HG03103 (cell line): ENCODE measurements at regions not wholly inside any gene's neighbourhood (a gene's known extent, or its start where the extent isn't known, plus 50 kb on each side); places are given as distances from the start of the nearest gene placed in this dataset.
"Not testable (repeated sequence)": the region's sequence is repeated elsewhere in the genome, so short reads cannot be mapped to it uniquely, and the experiment has no call there.

Source experiments
- ATAC-seq: cut with Tn5 transposase; IDR thresholded peaks from one replicate; pipeline ENCODE4 v1.9.1; 2021; ENCODE audit warnings: low read depth; ENCODE audit not compliant: unreplicated experiment

- ATAC-seq = no peak
Observed at GRCh38 chr7:94169682-94170081, 165.5 kb upstream of the BET1 start.

- ATAC-seq = peak; percentile 89
Observed at GRCh38 chr7:94170836-94171235, 166.7 kb upstream of the BET1 start.

- no peak for ATAC-seq
Observed at GRCh38 chr7:94173436-94173835, 169.3 kb upstream of the BET1 start.

GRCh38 chr7:94174375-94174774 is 170.2 kb upstream of the BET1 start:
- ATAC-seq = no peak

GRCh38 chr7:94174956-94175355 is 170.8 kb upstream of the BET1 start:
- ATAC-seq = no peak

- ATAC-seq = no peak
Observed at GRCh38 chr7:94176694-94177200, 172.6 kb upstream of the BET1 start.

GRCh38 chr7:94177441-94177840 is 173.3 kb upstream of the BET1 start:
- ATAC-seq = no peak

- peak; percentile 82 for ATAC-seq
Observed at GRCh38 chr7:94178230-94178629, 174.1 kb upstream of the BET1 start.

- ATAC-seq = no peak
Observed at GRCh38 chr7:94179466-94179865, 175.3 kb upstream of the BET1 start.

GRCh38 chr7:94182066-94182465 is 177.9 kb upstream of the BET1 start:
- no peak for ATAC-seq

GRCh38 chr7:94182721-94183120 is 178.6 kb upstream of the BET1 start:
- no peak for ATAC-seq

GRCh38 chr7:94183289-94183749 is 179.2 kb upstream of the BET1 start:
- no peak for ATAC-seq

- ATAC-seq = no peak
Observed at GRCh38 chr7:94183891-94184290, 179.7 kb upstream of the BET1 start.

- ATAC-seq = no peak
Observed at GRCh38 chr7:94188350-94188749, 184.2 kb upstream of the BET1 start.

GRCh38 chr7:94190599-94191061 is 186.5 kb upstream of the BET1 start:
- ATAC-seq = no peak

GRCh38 chr7:94194426-94194825 is 190.3 kb upstream of the BET1 start:
- ATAC-seq = not testable (repeated sequence)

- ATAC-seq = no peak
Observed at GRCh38 chr7:94195201-94195600, 191.0 kb upstream of the BET1 start.

GRCh38 chr7:94195813-94196212 is 191.7 kb upstream of the BET1 start:
- no peak for ATAC-seq

GRCh38 chr7:94205529-94205928 is 189.2 kb upstream of the COL1A2 start:
- no peak for ATAC-seq

GRCh38 chr7:94206295-94206694 is 188.4 kb upstream of the COL1A2 start:
- no peak for ATAC-seq

- no peak for ATAC-seq
Observed at GRCh38 chr7:94212160-94212559, 182.5 kb upstream of the COL1A2 start.

GRCh38 chr7:94216944-94217461 is 177.7 kb upstream of the COL1A2 start:
- ATAC-seq = no peak

GRCh38 chr7:94217766-94218165 is 176.9 kb upstream of the COL1A2 start:
- ATAC-seq = no peak
